ENCODE measurements at regions not wholly inside any gene's neighbourhood (a gene's known extent, or its start where the extent isn't known, plus 50 kb on each side); places are given as distances from the start of the nearest gene placed in this dataset.

DNA sequence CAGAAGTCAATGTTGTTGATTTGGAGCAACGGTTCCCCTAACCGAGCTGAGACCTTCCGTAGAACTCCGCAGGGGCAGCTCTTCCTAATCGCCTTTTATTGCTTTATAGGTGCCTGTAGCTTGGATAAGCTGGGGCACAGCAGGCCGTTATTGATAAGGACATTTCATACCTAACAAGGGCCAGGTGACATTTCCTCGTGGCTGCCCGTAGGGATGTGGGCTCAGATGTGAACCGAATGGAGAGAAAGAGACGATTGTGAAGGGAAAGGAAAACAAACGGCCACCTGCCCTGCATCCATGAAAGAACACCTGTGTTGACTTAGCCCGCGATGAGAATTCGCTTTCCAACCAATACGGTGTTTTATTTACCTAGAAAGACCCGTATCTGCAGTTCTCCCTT is 53.3 kb upstream of the DACT2 start:
- ChIA-PET CTCF (ENCODE audit: partially characterized antibody) (interaction anchor here (1.6 kb wide), 1 partner anchor 506 kb away, joined by 4 read pairs; no protein-coding TSS in a partner anchor), POLR2A (ENCODE audit: partially characterized antibody) (interaction anchor here (0.6 kb wide), 1 partner anchor 492 kb away, joined by 3 read pairs; no protein-coding TSS in a partner anchor)
- H2AFZ ChIP-seq (ENCODE audit: low read length), result no peak overlapping the region
- no peak overlapping the region for H3K23ac ChIP-seq (ENCODE audit: insufficient read length)
- no peak overlapping the region for H3K9ac ChIP-seq (replicated peaks in 1 of 4; ENCODE audit: extremely low read depth in 1 of 4, low read depth in 3 of 4, low read length in 3 of 4)
- no peaks in the 10 kb centered on the region for H3K23me2 ChIP-seq (ENCODE audit: low read depth, low read length)
- no peaks in the 10 kb centered on the region for H3K9me3 ChIP-seq (ENCODE audit: insufficient read depth in 2 of 2, low read depth in 1 of 2, low read length in 1 of 2)
- 84% methylated on average over 16 of the region's 16 CpGs; no CpG with 5 or more reads in 1 of the 2 experiments for WGBS, 2 experiments (ENCODE audit: extremely low coverage in 1 of 2, insufficient coverage in 1 of 2, insufficient read length in 1 of 2, insufficient replicate concordance in 2 of 2, low coverage in 1 of 2, low lambda C conversion rate in 2 of 2, missing lambda C conversion rate in 1 of 2)
- no peak overlapping the region for H3K18ac ChIP-seq (ENCODE audit: extremely low read depth, low read length)
- H2BK12ac ChIP-seq (ENCODE audit: low read depth, low read length), result no peak overlapping the region
- no peak overlapping the region for H3K27ac ChIP-seq (ENCODE audit: low read depth, low read length)
- no peak overlapping the region for H3K4me3 ChIP-seq (ENCODE audit: extremely low read depth in 1 of 4, insufficient read depth in 2 of 4, low read depth in 3 of 4, low read length in 4 of 4)
- no peak overlapping the region for H4K91ac ChIP-seq (replicated peaks; ENCODE audit: insufficient read length, low read length)
- H3K36me3 ChIP-seq (ENCODE audit: control insufficient read depth in 2 of 4, insufficient read depth in 4 of 4, low read length in 3 of 4), result no peaks in the 10 kb centered on the region
- H3K27me3 ChIP-seq (replicated peaks in 1 of 4; ENCODE audit: control insufficient read depth in 3 of 4, extremely low read depth in 1 of 4, insufficient read depth in 3 of 4, low read length in 3 of 4), result no peaks in the 10 kb centered on the region
- H3K79me2 ChIP-seq (ENCODE audit: control insufficient read depth in 1 of 2, insufficient read depth in 2 of 2, low read length in 2 of 2), result no peaks in the 10 kb centered on the region
- no peak overlapping the region for H3K14ac ChIP-seq (ENCODE audit: insufficient read length)
- no peak overlapping the region for H3K56ac ChIP-seq (replicated peaks; ENCODE audit: insufficient read length, low read depth, low read length)
- no peak overlapping the region for H4K5ac ChIP-seq (ENCODE audit: insufficient read length, low read depth, low read length)
- H2BK20ac ChIP-seq (ENCODE audit: low read length), result no peak overlapping the region
- no peak overlapping the region for H2BK15ac ChIP-seq (ENCODE audit: low read length)
- H3K79me1 ChIP-seq (ENCODE audit: low read depth, low read length), result no peaks in the 10 kb centered on the region
- no peak overlapping the region for H4K8ac ChIP-seq (ENCODE audit: extremely low read depth, insufficient read depth, low read length)
- FAIRE-seq (no peak), DNase-seq (ENCODE audit: low read depth in 1 of 2, low spot score in 2 of 2) (no peak)
- no peak overlapping the region for H2BK5ac ChIP-seq (ENCODE audit: low read depth, low read length)
- H3K4ac ChIP-seq (replicated peaks; ENCODE audit: insufficient read length, low read depth, low read length), result no peak overlapping the region
- no peaks in the 10 kb centered on the region for H4K20me1 ChIP-seq (replicated peaks in 1 of 2; ENCODE audit: control insufficient read depth in 1 of 2, insufficient read depth in 2 of 2, low read length in 2 of 2)
- TF ChIP-seq HDAC6 (IDR thresholded peaks at IDR 0.05; ENCODE audit: low read depth, low read length) (no peak), KDM5A (IDR thresholded peaks at IDR 0.05; ENCODE audit: low read length) (no peak), EZH2 (IDR thresholded peaks at IDR 0.05; ENCODE audit: low read depth, low read length, severe bottlenecking) (no peak), CBX8 (IDR thresholded peaks at IDR 0.05; ENCODE audit: borderline replicate concordance, low read depth, low read length) (no peak), GTF2F1 (IDR thresholded peaks at IDR 0.05; ENCODE audit: borderline replicate concordance, low read depth, low read length) (no peak)
- H3K4me2 ChIP-seq (ENCODE audit: insufficient read depth in 1 of 2, low read depth in 2 of 2, low read length in 2 of 2), result no peak overlapping the region
- H2BK120ac ChIP-seq (replicated peaks; ENCODE audit: low read depth, low read length), result no peak overlapping the region
- no peak overlapping the region for H2AK5ac ChIP-seq (ENCODE audit: low read depth, low read length)
- no peaks in the 10 kb centered on the region; a peak in 3 of 7 replicates for H3K4me1 ChIP-seq (replicated peaks in 1 of 4; ENCODE audit: control insufficient read depth in 3 of 4, insufficient read depth in 4 of 4, low read length in 3 of 4)
